CD4-positive, alpha-beta T cell treated with Interleukin-15 for 1 hour (primary cell): ENCODE measurements at regions not wholly inside any gene's neighbourhood (a gene's known extent, or its start where the extent isn't known, plus 50 kb on each side); places are given as distances from the start of the nearest gene placed in this dataset.

Source experiments
- DNase-seq: peaks from one replicate; pipeline ENCODE4 v3.0.0-alpha.2; 2020

- no peak for DNase-seq
These were observed 89.7 kb upstream of the CARD18 start for GRCh38 chr11:105229257-105229656.

GRCh38 chr11:105227363-105227762 lies 87.8 kb upstream of the CARD18 start:
- no peak for DNase-seq

GRCh38 chr11:105226766-105227165 lies 87.2 kb upstream of the CARD18 start:
- DNase-seq = no peak

GRCh38 chr11:105226091-105226490 lies 86.5 kb upstream of the CARD18 start:
- DNase-seq = no peak

GRCh38 chr11:105224482-105225253 lies 85.1 kb upstream of the CARD18 start:
- no peak for DNase-seq

GRCh38 chr11:105220121-105220520 lies 80.6 kb upstream of the CARD18 start:
- DNase-seq = no peak

GRCh38 chr11:105219670-105220069 lies 80.1 kb upstream of the CARD18 start:
- no peak for DNase-seq

- DNase-seq = no peak
These were observed 79.7 kb upstream of the CARD18 start for GRCh38 chr11:105219269-105219668.

- no peak for DNase-seq
These were observed 76.0 kb upstream of the CARD18 start for GRCh38 chr11:105215528-105215927.

- DNase-seq = no peak
These were observed 72.4 kb upstream of the CARD18 start for GRCh38 chr11:105211806-105212554.

GRCh38 chr11:105208019-105208418 lies 68.5 kb upstream of the CARD18 start:
- no peak for DNase-seq

GRCh38 chr11:105206633-105207032 lies 67.1 kb upstream of the CARD18 start:
- DNase-seq = no peak

GRCh38 chr11:105204636-105205035 lies 65.1 kb upstream of the CARD18 start:
- no peak for DNase-seq

- DNase-seq = no peak
These were observed 64.1 kb upstream of the CARD18 start for GRCh38 chr11:105203569-105204240.

- no peak for DNase-seq
These were observed 63.4 kb upstream of the CARD18 start for GRCh38 chr11:105202844-105203548.

- no peak for DNase-seq
These were observed 62.9 kb upstream of the CARD18 start for GRCh38 chr11:105202422-105202821.

GRCh38 chr11:105201166-105201565 lies 61.6 kb upstream of the CARD18 start:
- DNase-seq = no peak

- DNase-seq = no peak
These were observed 57.7 kb upstream of the CARD18 start for GRCh38 chr11:105197071-105197815.

GRCh38 chr11:105193260-105193659 lies 53.7 kb upstream of the CARD18 start:
- no peak for DNase-seq

- DNase-seq = no peak
These were observed 52.5 kb upstream of the CARD18 start for GRCh38 chr11:105192115-105192514.

- DNase-seq = no peak
These were observed 50.0 kb upstream of the CARD18 start for GRCh38 chr11:105189581-105189980.
